NCI-H128 (cell line): ENCODE measurements at regions not wholly inside any gene's neighbourhood (a gene's known extent, or its start where the extent isn't known, plus 50 kb on each side); places are given as distances from the start of the nearest gene placed in this dataset.
"Not testable (repeated sequence)": the region's sequence is repeated elsewhere in the genome, so short reads cannot be mapped to it uniquely, and the experiment has no call there.

Source experiments
- DNase-seq: peaks from one replicate; lab custom pipeline; 2025; ENCODE audit not compliant: unreplicated experiment; lab: John Stamatoyannopoulos, UW

- DNase-seq, result no peak
These were observed 474.1 kb upstream of the MIS18BP1 start for GRCh38 chr14:45727133-45727532.

- DNase-seq, result no peak
These were observed 468.5 kb upstream of the MIS18BP1 start for GRCh38 chr14:45721472-45721871.

DNA sequence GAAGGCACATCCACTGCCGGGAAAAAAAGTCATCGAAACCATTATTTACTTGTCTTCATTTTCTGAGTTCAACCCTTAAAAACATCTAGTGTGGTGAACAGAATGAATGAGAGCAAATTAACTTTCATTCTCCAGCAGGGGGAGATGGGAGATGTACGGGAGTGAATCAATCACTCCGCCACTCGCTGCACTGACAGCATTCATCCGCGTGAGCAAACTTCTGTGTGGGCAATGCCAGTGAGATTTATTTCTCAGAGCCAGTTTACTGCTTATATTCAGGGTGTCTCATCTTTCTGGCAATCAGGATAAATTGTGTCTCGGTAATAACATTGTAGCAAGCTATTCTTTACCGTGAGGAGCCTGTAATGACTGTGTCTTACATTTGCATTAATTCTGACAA is 463.6 kb upstream of the MIS18BP1 start:
- DNase-seq, result no peak

DNA sequence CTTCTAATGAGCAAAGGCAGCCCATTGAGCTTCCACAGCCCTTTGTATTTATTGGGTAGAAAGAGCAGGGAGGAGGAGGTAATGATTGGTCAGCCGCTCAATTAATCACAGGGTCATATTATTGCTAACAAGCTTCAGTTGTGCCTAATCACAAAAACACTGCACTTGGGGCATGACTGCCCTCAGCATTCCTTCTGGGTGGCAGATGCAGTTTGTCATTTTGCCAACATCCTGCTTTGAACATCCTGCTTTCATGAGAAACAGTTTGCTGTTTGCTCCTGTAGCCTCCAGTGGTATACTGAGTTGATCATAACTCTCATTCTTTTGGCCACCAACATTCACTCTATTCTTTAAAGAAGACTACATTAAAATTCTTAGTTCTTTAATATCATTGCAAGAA is 462.9 kb upstream of the MIS18BP1 start:
- DNase-seq, result no peak

DNA sequence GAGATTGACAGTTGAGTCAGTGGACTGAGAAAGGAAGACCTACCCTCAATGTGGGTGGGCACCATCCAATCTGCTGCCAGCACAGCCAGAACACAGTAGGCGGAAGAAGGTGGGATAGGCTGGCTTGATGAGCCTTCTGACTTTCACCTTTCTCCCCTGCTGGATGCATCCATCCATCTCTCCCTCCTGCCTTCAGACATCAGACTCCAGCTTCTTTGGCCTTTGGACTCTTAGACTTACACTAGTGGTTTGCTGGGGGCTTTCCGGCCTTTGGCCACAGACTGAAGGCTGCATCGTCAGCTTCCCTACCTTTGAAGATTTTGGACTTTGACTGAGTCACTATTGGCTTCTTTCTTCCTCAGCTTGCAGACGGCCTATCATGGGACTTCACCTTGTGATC is 456.5 kb upstream of the MIS18BP1 start:
- no peak for DNase-seq

- no peak for DNase-seq
These were observed 453.0 kb upstream of the MIS18BP1 start for GRCh38 chr14:45705940-45706534.

DNA sequence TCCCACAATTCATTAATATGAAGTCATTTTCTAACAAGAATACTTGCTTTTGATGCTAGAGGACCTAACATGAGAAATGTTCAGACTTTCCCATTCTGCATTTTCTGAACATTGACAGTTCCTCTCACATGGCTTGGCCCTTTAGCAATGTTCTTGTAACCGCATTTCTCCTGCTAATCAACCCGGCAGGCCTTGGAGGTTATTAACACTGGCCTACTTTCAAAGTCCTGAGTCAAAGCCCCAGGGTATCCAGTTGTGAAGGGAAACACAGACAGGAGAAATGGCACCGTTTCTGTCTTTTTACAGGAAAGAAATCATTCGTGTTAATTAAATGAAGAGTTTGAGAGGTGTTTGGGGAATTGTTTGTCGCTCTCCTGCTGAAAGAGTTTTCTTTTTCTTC is 446.5 kb upstream of the MIS18BP1 start:
- DNase-seq, result no peak

DNA sequence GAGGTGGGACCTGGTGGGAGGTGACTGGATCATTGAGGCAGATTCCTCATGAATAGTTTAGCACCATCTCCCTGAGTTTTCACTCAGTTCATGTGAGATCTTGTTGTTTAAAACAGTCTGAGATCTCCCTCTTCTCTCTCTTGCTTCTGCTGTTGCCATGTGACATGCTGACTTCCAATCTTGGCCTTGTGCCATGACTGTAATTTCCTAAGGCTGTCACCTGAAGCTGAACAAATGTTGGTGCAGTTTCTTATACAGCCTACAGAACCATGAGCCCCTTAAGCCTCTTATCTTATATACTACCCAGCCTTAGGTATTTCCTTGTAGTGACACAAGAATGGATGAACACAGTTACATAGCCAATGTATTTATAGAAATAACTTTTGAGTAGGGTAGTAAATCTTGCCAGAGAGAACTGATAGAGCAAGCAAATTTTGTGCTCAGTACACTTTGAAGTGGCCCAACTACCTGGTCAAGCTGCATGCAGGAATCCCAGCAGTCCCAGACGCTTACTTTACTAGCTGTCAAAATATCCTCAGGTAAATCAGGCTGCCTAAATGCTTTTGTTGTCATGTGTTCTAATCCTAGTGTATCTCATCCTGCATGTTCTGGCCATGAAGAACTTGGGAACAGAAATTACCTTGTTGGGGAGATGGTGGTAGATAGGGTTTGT is 445.6 kb upstream of the MIS18BP1 start:
- no peak for DNase-seq

DNA sequence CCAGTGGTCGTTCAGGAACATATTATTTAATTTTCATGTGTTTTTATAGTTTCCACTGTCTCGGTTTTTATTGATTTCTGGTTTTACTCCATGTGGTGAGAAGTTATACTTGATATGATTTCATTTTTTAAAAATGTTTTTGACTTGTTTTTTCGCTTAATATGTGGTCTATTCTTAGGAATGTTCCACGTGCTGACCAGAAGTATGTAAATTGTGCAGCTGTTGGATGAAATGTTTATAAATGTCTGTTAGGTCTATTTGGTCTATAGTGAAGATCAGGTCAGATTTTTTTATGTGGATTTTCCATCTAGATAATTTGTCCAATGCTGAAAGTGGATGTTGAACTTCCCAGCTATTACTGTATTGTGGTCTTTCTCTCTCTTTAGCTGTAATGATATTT is 433.8 kb upstream of the MIS18BP1 start:
- no peak for DNase-seq

DNA sequence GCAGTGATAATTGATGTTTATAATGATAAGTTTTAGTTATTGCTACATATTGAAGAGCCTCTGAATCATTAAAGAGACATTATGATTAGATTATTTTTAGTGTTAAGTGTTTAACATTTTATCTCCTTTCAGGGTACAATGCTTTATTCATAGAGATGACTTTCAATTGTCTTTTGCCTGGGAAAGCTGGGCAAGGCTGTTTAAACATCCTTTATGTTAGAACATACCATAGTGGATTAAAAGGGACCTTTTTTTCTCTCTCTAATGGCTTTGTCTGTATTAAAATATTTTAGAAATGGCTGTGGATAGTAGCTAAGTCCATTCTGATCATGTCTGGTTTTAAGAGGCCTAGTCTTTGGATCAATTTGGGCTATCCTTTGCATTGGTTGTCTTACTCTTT is 427.5 kb upstream of the MIS18BP1 start:
- no peak for DNase-seq

- no peak for DNase-seq
These were observed 426.9 kb upstream of the MIS18BP1 start for GRCh38 chr14:45679853-45680252.

GRCh38 chr14:45678163-45678562 is 425.2 kb upstream of the MIS18BP1 start:
- DNase-seq, result no peak

DNA sequence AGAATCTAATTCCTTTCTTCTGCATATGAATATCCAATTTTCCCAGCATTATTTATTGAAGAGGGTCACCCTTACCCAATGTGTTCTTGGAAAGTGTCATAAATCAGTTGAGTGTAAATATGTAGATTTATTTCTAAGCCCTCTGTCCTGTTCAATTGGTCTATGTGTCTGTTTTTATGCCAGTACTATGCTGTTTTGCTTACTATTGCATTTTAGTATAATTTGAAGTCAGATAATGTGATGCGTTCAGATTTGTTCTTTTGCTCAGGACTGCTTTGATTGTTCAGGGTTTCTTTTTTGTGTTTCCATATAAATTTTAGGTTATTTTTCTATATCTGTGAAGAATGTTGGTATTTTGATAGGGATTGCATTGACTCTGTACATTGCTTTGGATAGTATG is 420.4 kb upstream of the MIS18BP1 start:
- DNase-seq, result no peak

DNA sequence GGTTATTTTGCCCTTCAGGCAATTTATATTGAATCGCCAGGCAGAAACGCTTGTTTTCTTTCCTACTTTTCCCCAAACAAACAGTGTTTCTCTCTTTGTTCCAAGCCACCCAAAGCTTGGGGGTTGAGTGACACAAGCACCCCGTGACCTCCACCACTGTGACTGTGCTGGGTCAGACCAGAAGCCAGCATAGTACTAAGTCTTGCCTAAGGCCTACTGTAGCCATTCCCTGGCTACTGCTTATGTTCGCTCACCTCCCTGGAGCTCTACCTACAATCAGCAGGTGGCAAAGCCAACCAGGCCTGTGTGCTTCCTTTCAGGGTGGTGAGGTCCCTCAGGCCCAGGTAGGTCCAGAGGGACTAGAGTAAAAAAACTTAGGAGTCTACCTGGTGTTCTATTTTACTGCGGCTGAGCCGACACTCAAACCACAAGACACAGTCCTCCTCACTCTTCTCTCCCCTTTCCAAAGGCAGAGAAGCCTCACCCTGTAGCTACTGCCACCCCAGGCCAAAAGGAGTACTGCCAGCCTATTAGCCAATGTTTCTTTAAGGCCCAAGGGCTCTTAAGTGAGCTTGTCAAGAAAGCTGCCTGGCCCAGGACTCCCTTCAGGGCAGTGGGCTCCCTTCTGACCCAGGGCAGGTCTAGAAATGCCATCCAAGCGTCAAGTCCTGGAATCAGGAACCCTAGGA is 411.8 kb upstream of the MIS18BP1 start:
- no peak for DNase-seq

DNA sequence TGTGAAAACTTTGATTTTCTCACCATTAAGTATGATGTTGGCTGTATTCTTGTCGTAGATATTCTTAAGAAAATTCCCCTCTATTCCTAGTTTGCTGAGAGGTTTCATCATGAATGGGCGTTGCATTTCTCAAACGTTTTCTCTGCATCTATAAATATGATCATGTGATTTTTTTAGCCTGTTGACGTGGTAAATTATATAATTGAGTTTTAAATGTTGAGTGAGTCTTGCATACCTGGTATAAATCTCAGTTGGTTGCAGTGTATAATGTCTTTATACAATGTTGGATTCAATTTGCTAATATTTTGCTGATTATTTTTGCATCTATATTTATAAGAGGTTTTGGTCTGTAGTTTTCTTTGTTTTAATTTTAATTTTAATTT is 405.9 kb upstream of the MIS18BP1 start:
- DNase-seq, result no peak

DNA sequence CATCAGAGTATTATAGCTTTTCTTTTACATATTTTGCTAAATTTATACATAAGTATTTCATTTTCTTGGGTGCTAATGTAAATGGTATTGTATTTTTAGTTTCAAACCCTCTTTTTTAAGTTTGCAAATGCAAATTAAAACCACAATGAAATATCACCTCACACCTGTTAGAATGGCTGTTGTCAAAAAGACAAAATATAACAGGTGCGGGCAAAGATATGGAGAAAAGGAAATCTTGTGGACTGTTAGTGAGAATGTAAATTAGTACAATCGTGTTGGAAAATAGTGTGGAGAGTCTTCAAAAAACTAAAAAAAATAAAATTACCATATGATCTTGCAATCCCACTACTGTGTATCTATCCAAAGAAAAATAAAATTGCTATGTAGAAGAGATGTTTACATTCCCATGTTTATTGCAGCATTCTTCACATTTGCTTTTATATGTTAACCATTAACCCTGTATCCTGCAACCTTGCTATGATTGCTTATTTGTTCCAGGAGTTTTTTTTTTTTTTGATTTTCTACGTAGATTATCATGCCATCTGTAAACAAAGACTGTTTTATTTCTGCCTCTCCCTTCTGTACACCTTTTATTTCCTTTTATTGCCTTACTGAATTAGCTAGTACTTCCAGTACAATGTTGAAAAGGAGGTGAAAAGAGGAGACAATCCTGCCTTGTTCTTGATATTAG is 405.4 kb upstream of the MIS18BP1 start:
- DNase-seq, result no peak

DNA sequence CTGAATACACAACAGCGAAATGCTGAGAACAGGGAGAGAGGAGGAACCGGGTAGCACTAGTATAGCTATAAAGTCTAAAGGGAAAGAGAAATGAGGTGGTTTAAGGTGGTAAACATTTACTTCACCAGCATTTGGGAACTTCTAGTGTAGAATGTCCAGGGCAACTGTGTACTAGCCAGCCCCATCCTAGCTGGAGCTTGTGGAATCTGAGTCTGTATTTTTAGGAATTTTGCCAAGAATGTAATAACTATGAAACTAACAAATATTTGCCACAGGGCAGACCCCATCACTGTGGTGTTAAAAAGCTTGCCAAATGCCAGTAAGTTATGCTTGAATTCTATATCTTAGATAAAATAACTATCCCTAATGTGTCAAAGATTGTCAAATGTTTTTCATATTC is 398.9 kb upstream of the MIS18BP1 start:
- DNase-seq, result no peak

- no peak for DNase-seq
These were observed 397.8 kb upstream of the MIS18BP1 start for GRCh38 chr14:45650754-45651153.

GRCh38 chr14:45649051-45649450 is 396.0 kb upstream of the MIS18BP1 start:
- no peak for DNase-seq

DNA sequence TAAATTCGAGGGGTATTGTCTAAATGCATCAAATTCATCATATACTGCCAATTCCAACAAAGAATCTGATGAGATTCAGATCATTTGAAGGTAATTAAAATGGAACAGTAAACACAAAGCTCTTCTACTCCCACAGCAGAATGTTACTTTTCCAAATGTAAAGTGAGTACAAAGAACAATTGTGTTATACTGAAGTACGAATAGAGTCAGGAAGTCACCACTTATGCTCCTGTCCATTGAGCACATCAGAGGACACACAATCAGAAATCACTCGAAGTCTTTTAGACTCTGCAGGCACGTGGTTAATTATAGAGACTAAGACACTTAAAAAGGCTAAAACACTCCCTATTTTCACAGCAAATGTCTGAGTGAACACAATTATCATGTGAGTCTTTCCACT is 388.5 kb upstream of the MIS18BP1 start:
- DNase-seq, result no peak

- not testable (repeated sequence) for DNase-seq
These were observed 381.8 kb upstream of the MIS18BP1 start for GRCh38 chr14:45634651-45635441.
